ENCODE measurements at regions not wholly inside any gene's neighbourhood (a gene's known extent, or its start where the extent isn't known, plus 50 kb on each side); places are given as distances from the start of the nearest gene placed in this dataset.

GRCh38 chr5:124630767-124631704, 115.4 kb downstream of the ZNF608 start:
- no peak for ATAC-seq
- no peak for TF ChIP-seq GLIS3 (CRISPR knock-in tag; IDR thresholded peaks at IDR 0.05)

- peak; percentile 96 for ATAC-seq
- no peak for TF ChIP-seq CSRNP3 (CRISPR knock-in tag; IDR thresholded peaks at IDR 0.05)
- peak; percentile 71; the same call in 1 of the 2 replicates for TF ChIP-seq ZFP3 (CRISPR knock-in tag; IDR thresholded peaks at IDR 0.05)
These were observed 117.5 kb downstream of the ZNF608 start for GRCh38 chr5:124628721-124629596.

GRCh38 chr5:124627815-124628595, 118.4 kb downstream of the ZNF608 start:
- no peak; the same call in 2 of the 3 replicates for ATAC-seq
- TF ChIP-seq ZFP3 (CRISPR knock-in tag; IDR thresholded peaks at IDR 0.05) (no peak), TSHZ2 (CRISPR knock-in tag; IDR thresholded peaks at IDR 0.05) (no peak), PATZ1 (CRISPR knock-in tag; IDR thresholded peaks at IDR 0.05; ENCODE audit: borderline replicate concordance) (no peak), OSR1 (CRISPR knock-in tag; IDR thresholded peaks at IDR 0.05) (no peak), POU6F1 (CRISPR knock-in tag; IDR thresholded peaks at IDR 0.05; ENCODE audit: borderline replicate concordance, low read depth) (no peak), RARB (CRISPR knock-in tag; IDR thresholded peaks at IDR 0.05) (no peak), TOX (CRISPR knock-in tag; IDR thresholded peaks at IDR 0.05; ENCODE audit: borderline replicate concordance) (no peak), SNAI2 (CRISPR knock-in tag; IDR thresholded peaks at IDR 0.05) (no peak), ESRRG (CRISPR knock-in tag; IDR thresholded peaks at IDR 0.05) (no peak), ARNTL (CRISPR knock-in tag; IDR thresholded peaks at IDR 0.05; ENCODE audit: borderline replicate concordance, low read depth) (no peak), CSRNP3 (CRISPR knock-in tag; IDR thresholded peaks at IDR 0.05) (no peak), ZNF8 (CRISPR knock-in tag; IDR thresholded peaks at IDR 0.05) (no peak)
- TF ChIP-seq, protein P1, sequence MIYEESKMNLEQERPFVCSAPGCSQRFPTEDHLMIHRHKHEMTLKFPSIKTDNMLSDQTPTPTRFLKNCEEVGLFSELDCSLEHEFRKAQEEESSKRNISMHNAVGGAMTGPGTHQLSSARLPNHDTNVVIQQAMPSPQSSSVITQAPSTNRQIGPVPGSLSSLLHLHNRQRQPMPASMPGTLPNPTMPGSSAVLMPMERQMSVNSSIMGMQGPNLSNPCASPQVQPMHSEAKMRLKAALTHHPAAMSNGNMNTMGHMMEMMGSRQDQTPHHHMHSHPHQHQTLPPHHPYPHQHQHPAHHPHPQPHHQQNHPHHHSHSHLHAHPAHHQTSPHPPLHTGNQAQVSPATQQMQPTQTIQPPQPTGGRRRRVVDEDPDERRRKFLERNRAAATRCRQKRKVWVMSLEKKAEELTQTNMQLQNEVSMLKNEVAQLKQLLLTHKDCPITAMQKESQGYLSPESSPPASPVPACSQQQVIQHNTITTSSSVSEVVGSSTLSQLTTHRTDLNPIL (CRISPR knock-in tag; IDR thresholded peaks at IDR 0.05; ENCODE audit: low read depth), result no peak
